CD4-positive, alpha-beta memory T cell (primary cell): ENCODE measurements at regions not wholly inside any gene's neighbourhood (a gene's known extent, or its start where the extent isn't known, plus 50 kb on each side); places are given as distances from the start of the nearest gene placed in this dataset.
"Not testable (repeated sequence)": the region's sequence is repeated elsewhere in the genome, so short reads cannot be mapped to it uniquely, and the experiment has no call there.

Experiments used
- CTCF ChIA-PET: fragments of 350-600 bp; sonication (Branson Sonifier 250); formaldehyde crosslinking; loops from one replicate; lab custom pipeline; 2021; ENCODE audit warnings: inconsistent platforms; ENCODE audit not compliant: partially characterized antibody; lab: Charles Lee
- POLR2A ChIA-PET: fragments of 350-600 bp; sonication (Branson Sonifier 250); formaldehyde crosslinking; loops from one replicate; lab custom pipeline; 2021; ENCODE audit not compliant: partially characterized antibody; lab: Charles Lee
- DNase-seq, 5 donors: peaks; one replicate each; pipeline versions ENCODE4 v3.0.0 to v3.0.0-alpha.2; 2020 to 2022; ENCODE audit warnings: mixed read lengths in 1 of 5
- H3K27ac ChIP-seq: one replicate; pipeline ENCODE4 v1.7.0; 2013; ENCODE audit warnings: low read depth, low read length
- H3K27me3 ChIP-seq: 2 replicates; pipeline ENCODE4 v1.7.0; 2013; ENCODE audit warnings: mild to moderate bottlenecking, low read length, moderate library complexity; ENCODE audit not compliant: insufficient read depth
- H3K36me3 ChIP-seq: 2 replicates; pipeline ENCODE4 v1.7.0; 2013; ENCODE audit warnings: mild to moderate bottlenecking, low read length, moderate library complexity; ENCODE audit not compliant: insufficient read depth
- H3K4me1 ChIP-seq: 2 replicates; pipeline ENCODE4 v1.7.0; 2013; ENCODE audit warnings: mild to moderate bottlenecking, low read length, moderate library complexity; ENCODE audit not compliant: insufficient read depth
- H3K4me3 ChIP-seq, 2 donors: one replicate each; pipeline ENCODE4 v1.7.0; 2013; ENCODE audit warnings: low read length in 2 of 2, mild to moderate bottlenecking in 1 of 2
- H3K9me3 ChIP-seq, 2 donors: one replicate each; pipeline ENCODE4 v1.7.0; 2013; ENCODE audit warnings: low read length in 2 of 2, control low read depth in 1 of 2; ENCODE audit not compliant: control insufficient read depth in 1 of 2
- H3K27ac Mint-ChIP-seq, 7 donors: one replicate each; pipeline ENCODE4 v1.8.0; 2020 to 2021; ENCODE audit warnings: mixed read lengths in 7 of 7, mild to moderate bottlenecking in 6 of 7, inconsistent platforms in 3 of 7, moderate library complexity in 3 of 7
- H3K27me3 Mint-ChIP-seq, 2 donors: one replicate each; pipeline ENCODE4 v1.8.0; 2020 to 2021; ENCODE audit warnings: mixed read lengths in 2 of 2
- H3K36me3 Mint-ChIP-seq, 2 donors: one replicate each; pipeline ENCODE4 v1.8.0; 2020 to 2021; ENCODE audit warnings: mixed read lengths in 2 of 2, inconsistent platforms in 1 of 2, mild to moderate bottlenecking in 1 of 2
- H3K4me1 Mint-ChIP-seq, 4 donors: one replicate each; pipeline ENCODE4 v1.8.0; 2020 to 2021; ENCODE audit warnings: mixed read lengths in 4 of 4, mild to moderate bottlenecking in 1 of 4
- H3K4me3 Mint-ChIP-seq, 8 donors: one replicate each; pipeline ENCODE4 v1.8.0; 2020 to 2021; ENCODE audit warnings: mixed read lengths in 8 of 8, mild to moderate bottlenecking in 7 of 8, moderate library complexity in 6 of 8, inconsistent platforms in 3 of 8
- H3K9me3 Mint-ChIP-seq, 8 donors: one replicate each; pipeline ENCODE4 v1.8.0; 2020 to 2021; ENCODE audit warnings: mixed read lengths in 8 of 8, mild to moderate bottlenecking in 5 of 8, inconsistent platforms in 3 of 8, moderate library complexity in 1 of 8
- intact Hi-C: fragments of 100-400 bp; cut with micrococcal nuclease; formaldehyde crosslinking; loops from one replicate; pipeline ENCODE4 v1.15.1; 2023

DNA sequence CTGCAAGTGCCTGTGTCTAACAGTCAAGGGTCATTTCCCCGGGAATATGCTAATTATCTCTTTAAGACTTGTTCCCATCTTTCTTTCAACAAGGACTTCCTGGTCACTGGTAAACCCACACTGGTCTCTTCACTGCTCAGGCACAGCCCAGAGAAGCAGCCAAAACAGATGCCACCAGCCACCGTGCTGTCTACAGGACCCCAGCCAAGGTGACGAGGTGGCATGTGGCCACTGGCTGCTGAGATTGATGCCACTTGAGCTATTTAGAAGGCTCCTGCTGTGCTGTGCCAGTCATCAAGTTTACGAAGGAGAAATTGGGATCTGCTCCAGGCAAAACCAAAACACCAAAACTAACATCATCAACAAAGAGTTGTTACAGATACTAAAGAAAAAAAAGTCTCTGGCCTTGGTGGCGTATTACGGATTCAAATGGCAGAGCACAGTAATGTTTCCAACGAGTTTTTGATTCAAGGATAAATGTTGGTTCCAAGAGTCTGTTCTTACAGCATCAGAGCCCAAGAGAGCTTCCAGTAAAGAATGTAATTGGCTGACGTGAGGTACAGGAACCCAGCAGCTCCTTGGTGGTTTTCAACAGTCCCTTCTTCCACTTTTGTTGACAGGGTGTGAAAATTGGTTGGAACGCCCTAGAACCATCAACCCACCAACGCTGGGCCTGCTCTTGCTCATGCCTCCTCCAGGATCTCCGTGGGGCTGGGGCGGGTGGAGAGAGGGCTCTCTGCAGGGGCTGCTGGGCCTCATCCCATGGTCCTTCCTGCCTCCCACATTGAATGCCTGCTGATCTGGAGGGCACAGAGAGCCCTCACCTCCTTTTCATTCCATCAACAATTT is 63.7 kb upstream of the ZCCHC2 start:
- intact Hi-C loops = no loop called here
- Histone ChIP-seq H3K4me3 (no peak overlapping the region), H3K9me3 (no peaks in the 10 kb centered on the region), H3K27ac (no peak overlapping the region), H3K27me3 (no peaks in the 10 kb centered on the region), H3K36me3 (no peaks in the 10 kb centered on the region), H3K4me1 (no peaks in the 10 kb centered on the region)
- H3K4me3 Mint-ChIP-seq = no peak overlapping the region
- ChIA-PET POLR2A (no interaction called here), CTCF (interaction anchor here (0.9 to 1.7 kb wide), 5 partner anchors 33 to 127 kb away, joined by 3 to 5 read pairs (median 4); no protein-coding TSS in a partner anchor)
- peaks cover 0 to under 1% (median 0%) of the 10 kb centered on the region in 4 donors for H3K4me1 Mint-ChIP-seq
- no peaks in the 10 kb centered on the region for H3K36me3 Mint-ChIP-seq
- peaks cover 8 to 9% of the 10 kb centered on the region in 2 donors for H3K27me3 Mint-ChIP-seq
- peaks cover 0 to 3% (median 0%) of the 10 kb centered on the region in 8 donors for H3K9me3 Mint-ChIP-seq
- no peak overlapping the region for H3K27ac Mint-ChIP-seq
- no peak for DNase-seq

DNA sequence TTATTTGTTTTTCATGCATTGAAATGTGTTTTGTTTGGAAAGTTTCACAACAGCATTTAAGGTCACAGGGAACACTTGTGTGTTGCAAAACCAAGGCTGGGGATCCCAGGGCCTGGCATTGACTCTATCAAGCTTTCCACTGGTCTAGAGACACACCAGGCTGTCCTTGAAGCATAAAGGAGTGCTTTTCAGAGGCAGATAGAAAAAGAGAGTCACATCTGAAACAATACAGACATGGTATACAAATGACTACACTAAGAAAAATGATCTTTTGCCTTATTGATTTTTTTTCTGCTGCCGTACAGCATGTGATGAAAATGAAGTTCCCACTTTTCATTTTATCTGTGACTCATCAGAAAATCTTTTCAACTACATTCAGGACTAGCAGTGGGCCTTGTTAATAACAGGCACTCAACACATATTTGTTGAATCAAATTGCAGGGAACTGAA is 61.9 kb upstream of the ZCCHC2 start:
- Mint-ChIP-seq H3K4me1 (no peaks in the 10 kb centered on the region), H3K27ac (no peak overlapping the region), H3K9me3 (peaks cover 0 to 9% (median 2%) of the 10 kb centered on the region in 8 donors), H3K4me3 (no peak overlapping the region), H3K27me3 (peaks cover 0 to 3% of the 10 kb centered on the region in 2 donors), H3K36me3 (no peaks in the 10 kb centered on the region)
- ChIA-PET POLR2A (no interaction called here), CTCF (interaction anchor here (0.9 kb wide), 1 partner anchor 126 kb away, joined by 4 read pairs; no protein-coding TSS in a partner anchor)
- no peak for DNase-seq
- Histone ChIP-seq H3K4me1 (no peaks in the 10 kb centered on the region), H3K27ac (no peak overlapping the region), H3K27me3 (no peaks in the 10 kb centered on the region), H3K4me3 (no peak overlapping the region), H3K9me3 (no peaks in the 10 kb centered on the region), H3K36me3 (no peaks in the 10 kb centered on the region)
- intact Hi-C loops = no loop called here

DNA sequence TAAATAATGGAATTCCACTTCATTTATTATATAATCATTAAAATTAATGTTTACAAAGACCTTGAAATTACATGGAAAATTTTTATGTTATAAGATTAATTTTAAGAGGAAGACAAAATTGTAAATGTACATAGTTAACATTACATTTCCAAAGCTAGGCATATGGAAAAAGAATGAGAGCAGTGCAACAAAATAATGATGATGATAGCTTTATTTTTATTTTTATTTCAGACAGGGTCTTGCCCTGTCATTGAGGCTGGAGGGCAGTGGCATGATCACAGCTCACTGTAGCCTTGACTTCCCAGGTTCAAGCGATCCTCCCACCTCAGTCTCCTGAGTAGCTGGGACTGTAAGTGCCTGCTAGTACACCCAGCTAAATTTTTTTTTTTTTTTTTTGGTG is 61.2 kb upstream of the ZCCHC2 start:
- Histone ChIP-seq H3K36me3 (no peaks in the 10 kb centered on the region), H3K4me3 (no peak overlapping the region), H3K4me1 (no peaks in the 10 kb centered on the region), H3K27me3 (no peaks in the 10 kb centered on the region), H3K27ac (no peak overlapping the region), H3K9me3 (no peaks in the 10 kb centered on the region)
- no peaks in the 10 kb centered on the region for H3K36me3 Mint-ChIP-seq
- H3K9me3 Mint-ChIP-seq = peaks cover 0 to 9% (median 2%) of the 10 kb centered on the region in 8 donors
- H3K4me3 Mint-ChIP-seq = no peak overlapping the region
- intact Hi-C loops = no loop called here
- peaks cover 0 to 3% of the 10 kb centered on the region in 2 donors for H3K27me3 Mint-ChIP-seq
- ChIA-PET POLR2A (no interaction called here), CTCF (interaction anchor here (0.9 to 1.1 kb wide), 2 partner anchors 9 to 125 kb away, joined by 3 to 4 read pairs; no protein-coding TSS in a partner anchor)
- no peaks in the 10 kb centered on the region for H3K4me1 Mint-ChIP-seq
- DNase-seq = no peak
- no peak overlapping the region for H3K27ac Mint-ChIP-seq

DNA sequence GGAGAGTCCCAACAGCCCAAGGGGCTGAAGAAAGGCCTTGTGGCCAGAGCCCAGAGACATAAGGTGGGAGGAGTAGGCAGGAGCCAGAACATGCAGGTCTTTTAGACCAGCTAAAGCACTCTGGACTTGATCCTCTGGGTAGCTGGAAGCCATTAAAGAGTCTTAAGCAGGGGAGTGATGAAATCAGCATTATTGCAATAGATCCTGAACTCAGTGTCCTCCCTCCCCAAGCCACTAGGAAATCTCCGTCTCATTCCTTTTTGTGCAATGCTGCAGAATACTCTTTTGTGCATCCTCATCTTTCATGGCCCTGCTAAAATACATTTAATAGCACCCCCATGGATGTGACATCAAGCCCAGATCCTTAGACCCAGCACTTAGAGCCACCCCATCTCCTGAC is 58.6 kb upstream of the ZCCHC2 start:
- Mint-ChIP-seq H3K4me1 (no peaks in the 10 kb centered on the region), H3K27ac (no peak overlapping the region), H3K9me3 (peaks cover 2 to 16% (median 7%) of the 10 kb centered on the region in 8 donors), H3K27me3 (peaks cover 0 to 3% of the 10 kb centered on the region in 2 donors), H3K4me3 (no peak overlapping the region), H3K36me3 (no peaks in the 10 kb centered on the region)
- intact Hi-C loops = no loop called here
- ChIA-PET POLR2A (interaction anchor here (1.0 kb wide), 1 partner anchor 9 kb away, joined by 3 read pairs; no protein-coding TSS in a partner anchor), CTCF (no interaction called here)
- no peak for DNase-seq
- H3K27ac ChIP-seq = no peak overlapping the region
- no peaks in the 10 kb centered on the region for H3K27me3 ChIP-seq
- no peaks in the 10 kb centered on the region for H3K9me3 ChIP-seq
- no peaks in the 10 kb centered on the region for H3K4me1 ChIP-seq
- H3K36me3 ChIP-seq = no peaks in the 10 kb centered on the region
- no peak overlapping the region for H3K4me3 ChIP-seq

DNA sequence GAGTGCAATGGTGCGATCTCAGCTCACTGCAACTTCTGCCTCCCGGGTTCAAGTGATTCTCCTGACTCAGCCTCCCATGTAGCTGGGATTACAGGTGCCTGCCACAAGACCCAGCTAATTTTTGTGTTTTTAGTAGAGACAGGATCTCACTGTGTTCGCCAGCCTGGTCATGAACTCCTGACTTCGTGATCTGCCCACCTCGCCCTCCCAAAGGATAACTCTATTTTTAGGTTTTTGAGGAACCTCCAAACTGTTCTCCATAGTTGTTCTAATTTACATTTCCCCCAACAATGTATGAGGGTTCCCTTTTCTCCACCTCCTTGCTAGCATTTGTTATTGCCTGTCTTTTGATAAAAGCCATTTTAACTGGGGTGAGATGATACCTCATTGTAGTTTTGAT is 53.7 kb upstream of the ZCCHC2 start:
- H3K36me3 Mint-ChIP-seq, H3K4me1 Mint-ChIP-seq, H3K27me3 ChIP-seq, H3K9me3 ChIP-seq, POLR2A ChIA-PET, DNase-seq, H3K4me3 ChIP-seq, H3K36me3 ChIP-seq, H3K4me3 Mint-ChIP-seq, H3K4me1 ChIP-seq, intact Hi-C loops, CTCF ChIA-PET, H3K27ac ChIP-seq, H3K27ac Mint-ChIP-seq: not testable (repeated sequence)
- Mint-ChIP-seq H3K27me3 (peaks cover 12 to 22% of the 10 kb centered on the region in 2 donors), H3K9me3 (peaks cover 4 to 39% (median 29%) of the 10 kb centered on the region in 8 donors)
